ENCODE measurements at regions not wholly inside any gene's neighbourhood (a gene's known extent, or its start where the extent isn't known, plus 50 kb on each side); places are given as distances from the start of the nearest gene placed in this dataset.

- TF ChIP-seq CTCF (IDR thresholded peaks at IDR 0.05; ENCODE audit: poor library complexity, severe bottlenecking): no peak
- TF ChIP-seq RAD21 (conservative IDR thresholded peaks at IDR 0.05): no peak
- no peak for TF ChIP-seq REST (IDR thresholded peaks at IDR 0.05; ENCODE audit: borderline replicate concordance)
- no peak for TF ChIP-seq TAF1 (IDR thresholded peaks at IDR 0.05; ENCODE audit: low read depth)
- TF ChIP-seq EZH2 (IDR thresholded peaks at IDR 0.05; ENCODE audit: borderline replicate concordance, insufficient read depth, low read length, poor library complexity, severe bottlenecking): no peak
- no peak for TF ChIP-seq MXI1 (conservative IDR thresholded peaks at IDR 0.05; ENCODE audit: poor library complexity, severe bottlenecking)
Measured at GRCh38 chr20:11785885-11786507, 131.7 kb upstream of the BTBD3 start.

Measured in neural cell (in vitro differentiated cells).